NCI-H1436 treated with DMSO at 0.1 percent for 48 hours (cell line): ENCODE measurements at regions not wholly inside any gene's neighbourhood (a gene's known extent, or its start where the extent isn't known, plus 50 kb on each side); places are given as distances from the start of the nearest gene placed in this dataset.

Experiments
- DNase-seq: peaks from one replicate; lab custom pipeline; 2025; lab: John Stamatoyannopoulos, UW

DNA sequence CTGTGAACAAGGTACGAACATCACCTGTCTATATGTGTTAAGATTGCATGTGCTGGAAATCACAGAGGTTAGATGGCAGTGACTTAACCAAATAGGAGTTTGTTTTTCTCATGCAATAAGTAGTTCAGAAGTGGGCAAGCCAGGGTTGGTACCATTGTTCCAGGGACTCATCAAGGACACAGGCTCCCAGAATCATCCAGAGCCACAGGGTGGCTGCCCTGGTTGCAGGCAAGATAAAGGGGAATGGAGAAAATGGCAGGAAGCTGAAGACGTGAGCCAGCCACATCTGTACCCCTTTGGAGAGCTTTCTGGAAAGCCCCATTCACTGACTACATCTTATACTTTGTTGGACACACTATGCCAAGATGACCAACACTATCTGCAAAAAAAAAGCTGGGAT lies 126.0 kb upstream of the IL12B start:
- DNase-seq = no peak

DNA sequence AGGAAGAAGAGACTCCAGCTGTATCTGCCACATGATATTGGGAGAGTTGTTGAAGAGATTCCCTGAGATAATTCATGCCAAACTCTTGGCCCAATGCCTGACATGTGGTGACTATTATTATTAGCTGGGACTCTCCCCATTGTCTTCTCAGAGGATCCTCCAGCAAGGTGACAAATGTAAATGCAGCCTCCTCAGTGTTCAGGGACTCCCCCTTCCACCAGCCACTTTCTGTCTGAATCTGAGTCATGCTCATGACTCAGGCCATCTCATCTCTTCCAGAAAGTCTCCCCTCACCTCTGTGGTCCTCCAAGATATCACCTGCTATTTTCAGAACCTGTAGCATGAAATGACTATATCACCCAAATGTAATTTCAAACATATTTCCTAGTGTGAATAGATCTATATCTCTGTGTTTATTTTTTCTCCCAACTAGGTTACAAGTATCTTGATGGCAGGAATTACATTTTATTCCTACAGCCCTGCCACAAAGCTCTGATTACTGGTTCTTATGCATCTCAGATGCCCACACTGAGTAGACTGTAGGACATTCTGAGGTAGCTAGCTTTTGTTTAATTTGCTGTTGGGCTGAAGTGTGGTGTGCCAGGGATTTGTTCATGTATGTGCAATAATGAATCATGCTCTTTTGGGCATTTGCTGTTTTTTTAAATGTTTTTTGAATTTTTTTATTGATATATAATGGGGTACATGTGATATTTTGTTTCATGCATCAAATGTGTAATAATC lies 126.6 kb upstream of the IL12B start:
- no peak for DNase-seq

DNA sequence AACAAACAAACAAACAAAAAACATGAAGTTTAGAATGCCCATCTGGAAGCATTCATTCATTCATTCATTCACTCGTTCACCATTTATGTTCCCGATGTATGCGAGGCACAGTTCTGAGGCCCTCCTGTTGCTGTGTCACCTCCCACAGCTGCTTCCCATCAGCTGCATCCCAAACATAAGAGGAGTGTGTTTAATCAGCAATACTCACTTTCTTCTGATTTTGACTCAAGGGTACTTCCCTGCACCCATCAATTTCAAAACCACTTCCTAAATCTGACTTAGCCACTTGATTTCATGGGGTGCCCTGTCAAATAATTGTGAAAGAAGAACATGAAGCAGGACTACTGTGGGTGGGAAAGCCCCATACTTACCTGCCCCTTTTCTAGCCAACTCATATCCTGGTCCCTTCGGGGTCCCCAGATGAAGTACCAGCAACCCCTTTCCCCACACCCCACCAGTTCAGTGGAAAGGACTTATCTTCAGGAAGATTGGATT lies 128.0 kb upstream of the IL12B start:
- no peak for DNase-seq

DNA sequence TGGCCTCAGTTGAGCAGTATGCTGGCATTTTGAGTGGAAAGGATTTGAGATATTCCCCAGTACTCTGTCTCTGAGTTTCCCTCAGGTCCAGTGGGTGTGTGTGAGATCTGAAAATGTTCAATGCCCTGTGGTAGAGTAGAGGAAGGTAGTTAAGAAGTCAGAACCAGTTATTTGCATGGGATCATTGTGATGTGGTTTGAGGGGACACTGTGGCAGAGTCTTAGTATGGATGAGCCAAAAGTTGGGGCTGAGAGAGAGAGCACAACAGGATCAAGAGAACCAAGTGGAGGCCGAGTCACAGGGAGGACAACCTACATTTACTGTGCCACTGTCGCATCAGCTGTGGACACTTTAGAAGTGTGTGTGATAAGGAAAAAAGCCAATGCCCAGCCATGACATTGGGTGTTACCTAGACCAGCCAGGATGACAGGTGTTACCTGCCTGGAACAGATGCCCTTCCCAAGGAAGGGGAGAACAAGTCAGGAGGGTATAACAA lies 128.9 kb upstream of the IL12B start:
- no peak for DNase-seq

DNA sequence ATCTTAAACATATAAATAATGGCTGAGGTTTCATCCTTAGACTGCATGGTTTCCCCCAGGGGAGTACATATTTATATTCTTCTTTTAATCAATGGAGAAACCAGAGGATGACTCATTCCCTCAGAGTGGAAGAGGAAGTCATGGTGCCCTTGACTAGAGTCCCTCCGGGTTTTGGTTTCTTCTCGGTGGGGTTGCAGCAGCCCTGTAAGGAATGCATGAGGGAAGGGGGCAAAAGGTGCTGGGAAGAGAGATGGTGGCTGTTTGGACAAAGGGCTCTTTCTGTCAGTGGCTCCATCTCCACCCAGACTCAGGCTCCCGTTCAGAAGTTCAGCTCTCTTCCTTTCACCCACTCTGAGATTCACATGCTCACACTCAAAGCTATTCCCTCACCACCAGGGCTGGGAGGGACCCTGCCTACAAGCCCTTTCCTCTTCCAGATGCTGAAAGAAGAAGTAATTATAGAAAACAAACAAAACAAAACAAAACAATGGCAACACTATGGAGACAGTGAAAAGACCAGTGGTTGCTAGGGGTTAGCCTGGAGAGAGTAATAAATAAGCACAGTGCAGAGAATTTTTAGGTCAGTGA lies 129.8 kb upstream of the IL12B start:
- DNase-seq = no peak

DNA sequence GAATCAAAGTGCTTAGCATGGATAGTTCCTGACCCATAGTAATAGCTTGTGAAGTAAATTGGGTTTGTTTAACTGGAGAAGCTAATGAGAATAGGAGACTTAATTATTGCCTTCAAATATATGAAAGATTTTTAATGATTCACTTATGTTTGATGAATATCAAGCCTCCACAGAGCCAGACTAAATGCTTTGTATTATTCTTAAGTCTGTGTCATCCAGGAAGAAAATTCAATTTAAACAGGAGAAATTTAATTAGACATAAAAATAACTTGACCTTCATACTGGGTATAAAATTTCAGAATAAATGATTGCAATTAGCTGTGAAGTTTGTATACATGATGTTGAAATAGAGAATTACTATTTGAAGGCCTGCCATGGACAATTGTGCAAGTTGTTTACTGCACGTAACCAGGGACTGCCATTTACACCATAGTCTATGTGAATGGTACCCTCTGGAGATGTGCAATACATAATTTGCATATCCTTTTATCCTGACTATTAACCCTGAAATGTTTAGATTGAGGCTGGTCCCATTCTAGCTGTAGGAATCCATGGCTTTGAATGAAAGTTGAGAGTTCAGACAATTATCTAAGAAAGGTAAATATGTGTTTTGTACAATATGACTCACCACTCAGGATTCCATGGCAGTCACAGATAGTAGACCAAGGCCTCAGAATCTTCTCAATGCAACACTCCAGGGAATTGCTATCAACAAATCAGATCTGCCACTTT lies 133.5 kb upstream of the IL12B start:
- no peak for DNase-seq

DNA sequence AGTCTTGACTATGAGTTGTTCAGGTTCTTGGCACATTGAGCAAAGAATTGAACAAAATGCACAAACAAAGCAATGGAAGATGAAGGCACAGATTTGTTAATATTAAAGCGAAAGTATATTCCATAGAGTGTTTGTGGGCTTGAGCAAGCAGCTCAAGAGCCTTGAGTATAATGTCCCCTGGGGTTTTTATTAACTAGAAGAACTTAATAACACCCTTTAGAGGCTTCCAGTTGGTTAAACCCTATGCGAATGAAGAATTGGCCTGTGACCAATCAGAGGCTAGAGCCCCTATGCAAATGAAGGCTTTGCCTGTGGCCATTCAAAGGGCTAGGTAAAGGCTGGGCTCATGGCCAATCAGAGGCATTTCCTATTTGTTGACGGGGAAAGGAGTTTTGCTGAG lies 135.3 kb upstream of the IL12B start:
- no peak for DNase-seq

DNA sequence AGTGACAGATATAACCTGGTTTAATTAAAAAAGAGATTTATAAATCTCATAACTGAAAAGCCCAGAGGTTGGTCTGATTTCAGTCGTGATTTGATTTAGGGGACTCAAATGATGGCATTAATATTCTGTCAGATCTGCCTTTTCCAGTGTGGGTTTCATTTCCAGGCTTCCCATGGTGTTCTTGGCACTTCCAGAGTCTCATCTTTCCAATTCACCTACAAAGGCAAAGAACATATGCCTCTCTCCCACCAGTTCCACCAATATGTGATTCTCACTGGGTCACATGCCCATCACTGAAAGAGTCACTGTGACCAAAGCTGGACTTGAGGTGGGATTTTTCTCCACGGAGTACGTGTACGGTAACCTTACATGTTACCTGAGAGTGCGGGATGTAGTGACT lies 137.4 kb upstream of the IL12B start:
- DNase-seq = no peak

DNA sequence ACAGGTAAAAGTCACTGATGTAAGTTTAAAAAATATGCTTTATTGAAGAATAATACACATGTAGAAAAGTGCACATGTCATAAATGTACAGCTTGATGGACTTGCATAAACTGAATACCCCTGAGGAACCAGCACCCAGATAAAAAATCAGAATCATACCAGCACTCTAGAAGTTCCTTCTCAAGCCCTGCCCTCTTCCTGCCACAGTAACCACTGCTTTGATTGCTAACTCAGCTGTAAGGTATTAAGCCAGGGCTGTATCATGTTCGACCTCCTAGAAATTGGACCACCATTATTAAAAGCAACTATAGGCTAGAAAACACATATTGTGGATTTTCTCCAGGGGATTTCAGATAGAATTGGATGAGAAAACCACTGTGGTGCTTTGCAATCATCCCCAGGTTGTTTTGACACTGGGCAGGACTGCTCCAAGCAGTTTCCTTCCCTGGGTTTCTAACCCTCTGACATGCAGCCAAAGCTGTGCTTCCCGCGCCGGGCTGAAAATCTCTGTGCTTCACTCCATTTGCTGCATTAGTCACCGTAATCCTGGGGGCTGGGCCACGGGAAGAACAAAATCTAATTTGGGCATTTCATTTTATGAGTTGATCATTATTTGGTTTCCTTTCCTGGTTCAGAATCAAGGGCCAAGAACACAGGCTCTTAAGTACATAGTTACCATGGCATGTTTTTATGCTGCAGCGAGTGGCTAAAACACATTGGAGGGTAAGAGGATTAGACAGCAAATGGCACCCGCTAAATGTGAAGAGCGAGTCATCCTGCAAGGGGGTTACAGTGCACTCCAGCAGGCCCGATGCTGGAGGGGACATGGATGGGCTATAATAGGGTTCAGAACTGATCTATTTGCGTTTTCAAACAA lies 139.4 kb upstream of the IL12B start:
- DNase-seq = peak; percentile 50

DNA sequence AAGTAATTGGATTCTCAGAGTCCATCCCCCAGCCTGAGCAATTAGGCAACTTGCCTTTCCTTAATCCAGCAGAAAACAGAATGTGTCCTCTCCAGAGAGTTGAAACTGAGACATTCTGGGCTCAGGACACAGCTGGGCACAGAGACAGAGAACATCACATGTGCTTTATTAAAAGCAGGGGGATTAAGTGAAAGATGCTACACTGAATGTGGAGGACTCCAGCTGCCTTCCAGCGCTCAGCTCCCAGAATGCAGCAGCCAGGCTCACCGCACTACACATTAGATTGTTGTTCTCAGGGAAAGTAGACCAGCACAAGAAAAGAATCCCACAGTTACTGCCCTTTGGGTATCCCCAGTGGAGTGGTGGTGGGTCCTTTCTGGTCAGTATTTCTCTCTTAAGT lies 141.6 kb upstream of the IL12B start:
- no peak for DNase-seq

DNA sequence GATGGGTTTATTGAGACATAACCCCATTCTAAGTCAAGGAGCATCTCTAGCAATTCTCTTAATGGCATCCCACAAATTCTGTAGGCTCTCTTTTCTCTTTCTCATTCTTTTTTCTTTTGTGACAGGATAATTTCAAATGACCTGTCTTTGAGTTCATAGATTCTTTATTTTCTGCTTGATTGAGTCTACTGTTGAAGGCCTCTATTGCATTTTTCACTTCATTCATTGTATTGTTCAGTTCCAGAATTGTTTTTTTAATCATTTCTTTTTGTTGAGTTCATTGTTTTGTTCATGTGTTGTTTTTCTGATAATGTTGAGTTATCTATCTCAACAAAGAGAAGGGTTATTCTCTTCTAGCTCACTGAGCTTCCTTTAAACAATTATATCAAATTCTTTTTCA lies 144.7 kb upstream of the IL12B start:
- DNase-seq = no peak

DNA sequence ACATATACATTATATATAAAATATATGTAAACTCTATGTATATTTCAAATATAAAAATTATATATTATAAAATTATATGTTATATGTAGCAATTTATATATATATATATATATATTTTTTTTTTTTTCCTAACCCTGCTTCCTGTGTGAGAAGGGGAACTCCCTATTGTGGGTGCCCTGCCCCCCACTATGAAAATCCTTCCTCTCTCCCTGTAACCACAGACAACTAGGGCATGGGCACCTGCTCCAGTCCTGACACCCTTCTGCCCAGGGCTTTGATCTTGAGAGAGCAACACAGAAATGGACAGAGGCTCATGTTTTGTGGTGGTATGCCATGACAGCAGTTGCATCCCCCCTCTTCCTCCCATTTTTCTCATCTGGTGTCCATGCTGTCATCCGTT lies 148.7 kb upstream of the IL12B start:
- DNase-seq = no peak

DNA sequence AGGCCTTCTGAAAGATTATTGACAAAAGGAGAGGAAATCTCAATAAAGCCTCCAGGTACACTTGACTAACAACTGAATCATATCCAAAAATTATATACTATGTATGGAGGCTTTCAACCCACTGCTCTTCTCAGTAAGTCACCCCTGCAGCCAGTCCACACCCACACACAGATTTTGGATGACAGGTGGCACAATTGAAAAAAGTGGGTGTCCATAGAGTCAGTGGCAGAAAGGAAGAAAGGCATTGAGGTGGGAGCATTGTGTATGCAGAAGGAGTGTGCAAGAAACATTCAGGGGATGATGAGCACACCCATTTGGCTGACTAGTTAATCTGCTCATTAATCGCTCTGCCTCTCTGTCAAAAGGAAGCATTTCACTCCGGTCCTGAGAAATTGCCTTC lies 150.6 kb upstream of the IL12B start:
- no peak for DNase-seq

DNA sequence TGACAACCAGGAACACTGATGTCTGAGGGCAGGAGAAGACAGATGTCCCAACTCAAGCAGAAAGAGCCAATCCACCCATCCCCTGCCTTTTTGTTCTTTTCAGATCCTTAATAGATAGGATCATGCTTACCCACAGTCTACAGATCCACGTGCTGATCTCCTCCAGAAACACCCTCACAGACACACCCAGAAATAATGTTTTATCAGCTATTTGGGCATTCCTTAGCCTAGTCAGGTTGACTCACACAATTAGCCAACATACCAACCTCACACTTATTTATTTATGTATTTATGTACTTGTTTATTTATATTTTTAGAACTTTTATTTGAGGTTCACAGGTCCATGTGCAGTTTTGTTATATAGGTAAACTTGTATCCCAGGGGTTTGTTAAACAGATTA lies 151.5 kb upstream of the IL12B start:
- DNase-seq = no peak

DNA sequence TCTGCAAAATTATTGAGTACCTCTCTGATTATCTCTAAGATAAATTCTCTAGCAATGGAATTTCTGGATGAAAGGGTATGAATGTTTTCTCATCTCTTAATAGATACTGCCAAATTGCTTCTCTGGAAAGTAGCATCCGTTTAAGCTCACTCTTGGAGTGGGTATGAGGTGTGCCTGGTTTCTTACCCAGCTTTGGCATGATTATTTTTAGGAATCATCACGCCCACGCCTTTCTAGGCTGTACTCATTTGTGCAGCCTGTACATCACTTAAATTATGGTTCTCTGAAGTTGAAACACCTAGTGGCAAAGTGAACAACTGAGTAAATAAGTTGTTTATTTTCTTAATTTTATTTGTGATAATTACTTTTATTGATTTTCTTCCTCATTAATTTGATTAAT lies 156.5 kb upstream of the IL12B start:
- no peak for DNase-seq

DNA sequence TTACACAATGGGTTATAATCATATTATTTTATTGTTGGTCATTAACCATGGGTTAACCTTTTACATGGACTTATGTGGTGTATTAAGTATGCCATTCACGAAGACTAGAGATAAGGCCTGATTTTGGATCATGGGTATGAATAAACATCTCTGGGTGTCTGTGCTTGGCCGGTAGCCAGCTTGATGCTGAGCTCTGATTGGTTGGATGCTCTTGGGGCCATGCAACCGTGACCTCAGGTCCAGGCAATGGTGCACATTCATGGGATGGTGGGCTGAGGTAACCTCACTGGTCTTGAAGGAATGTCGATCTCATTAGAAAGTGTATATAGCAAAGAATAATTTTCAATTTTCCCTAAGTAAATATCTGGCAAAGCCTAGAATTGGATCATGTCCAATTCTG lies 158.2 kb upstream of the IL12B start:
- DNase-seq = no peak

DNA sequence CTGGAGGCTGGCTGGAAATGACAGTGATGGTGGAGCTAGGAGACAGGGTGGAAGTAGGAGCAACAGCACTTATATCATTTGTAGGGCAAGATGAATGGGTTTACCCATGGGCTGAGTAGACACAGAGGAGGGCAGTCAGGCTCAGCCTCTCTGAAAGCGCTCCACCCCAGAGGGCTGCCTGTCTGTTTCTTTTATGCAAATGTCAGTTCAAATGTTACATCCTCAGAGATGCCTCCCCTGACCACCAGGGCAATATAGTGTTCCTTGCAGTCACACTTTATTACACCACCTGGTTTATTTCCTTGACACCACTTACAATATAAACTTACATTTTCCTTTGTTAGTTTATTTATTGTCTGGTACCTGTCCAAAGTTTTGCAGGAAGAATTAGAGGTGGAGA lies 159.5 kb upstream of the IL12B start:
- DNase-seq = no peak

DNA sequence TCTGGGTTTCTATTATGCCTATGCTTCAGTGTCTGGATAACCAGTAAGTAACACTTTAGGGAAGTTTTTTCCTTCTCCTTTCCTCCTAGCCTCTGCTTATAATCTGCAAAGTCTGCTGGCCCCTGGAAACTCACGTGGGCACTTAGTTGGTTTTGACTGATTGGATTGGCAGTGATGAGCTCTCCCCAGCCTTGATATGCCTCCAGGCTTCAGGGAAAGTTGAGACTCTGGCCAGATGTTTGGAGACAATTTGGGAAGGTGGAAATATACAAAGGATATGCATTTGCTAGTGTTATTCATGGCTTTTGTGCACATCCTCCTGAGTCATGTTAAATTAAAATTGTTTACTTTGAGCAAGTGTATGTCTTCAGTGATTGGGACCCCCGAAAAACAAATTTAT lies 160.2 kb upstream of the IL12B start:
- no peak for DNase-seq

DNA sequence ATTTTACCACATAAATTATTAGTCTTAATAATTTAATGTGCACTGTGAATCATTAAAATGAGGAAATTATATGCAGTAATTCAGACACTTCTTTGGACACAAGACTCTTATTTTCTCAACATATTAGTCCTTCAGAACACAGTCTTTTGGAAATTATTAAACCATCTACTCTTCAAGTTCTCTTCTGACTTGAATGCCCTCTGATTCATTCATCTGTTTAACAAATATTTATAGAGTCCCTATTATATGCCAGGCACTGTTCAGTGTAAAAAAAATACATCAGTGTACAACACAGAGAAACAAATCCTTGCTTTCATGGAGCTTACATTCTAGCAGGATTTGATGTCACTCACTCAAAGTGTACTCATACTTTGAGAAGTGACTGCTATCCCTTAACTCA lies 163.4 kb upstream of the IL12B start:
- DNase-seq = no peak

DNA sequence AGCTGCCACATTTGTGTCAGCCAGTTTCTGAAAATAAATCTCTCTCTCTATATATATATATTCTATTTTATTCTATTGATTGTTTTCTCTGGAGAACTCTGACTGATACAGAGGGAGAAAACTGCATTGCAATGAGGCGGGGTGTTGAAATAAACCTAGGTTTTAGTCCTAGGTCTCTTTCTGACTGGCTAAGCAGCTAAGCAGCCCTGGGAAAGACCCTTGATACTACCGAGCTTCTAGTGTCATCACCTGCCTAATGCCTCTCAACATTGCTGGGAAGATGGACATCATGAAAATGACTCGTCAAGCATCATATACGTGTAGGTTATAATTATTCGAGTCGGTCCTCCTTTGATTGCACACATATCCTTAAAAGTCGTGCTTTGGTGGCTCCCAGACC lies 166.5 kb upstream of the IL12B start:
- DNase-seq = no peak

DNA sequence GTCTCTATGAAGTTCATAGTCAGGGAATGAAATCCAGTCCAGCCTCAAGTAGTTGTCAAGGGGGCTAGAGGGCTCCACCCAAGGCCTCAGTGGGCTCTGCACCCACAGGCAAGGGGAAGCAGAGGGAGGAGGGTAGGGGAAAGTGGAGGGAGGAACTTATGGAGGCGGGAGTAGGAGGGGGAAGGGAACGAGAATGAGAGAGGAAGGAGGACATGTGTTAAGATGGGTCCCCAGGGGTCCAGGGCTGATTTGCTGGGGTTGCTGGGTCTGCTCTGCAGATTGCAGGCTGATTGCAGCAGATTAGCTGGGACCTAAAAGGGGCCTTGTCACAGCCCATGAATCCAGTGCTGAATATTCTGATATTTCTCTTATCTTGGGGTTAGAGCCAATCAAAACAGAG lies 166.9 kb upstream of the IL12B start:
- DNase-seq = no peak

DNA sequence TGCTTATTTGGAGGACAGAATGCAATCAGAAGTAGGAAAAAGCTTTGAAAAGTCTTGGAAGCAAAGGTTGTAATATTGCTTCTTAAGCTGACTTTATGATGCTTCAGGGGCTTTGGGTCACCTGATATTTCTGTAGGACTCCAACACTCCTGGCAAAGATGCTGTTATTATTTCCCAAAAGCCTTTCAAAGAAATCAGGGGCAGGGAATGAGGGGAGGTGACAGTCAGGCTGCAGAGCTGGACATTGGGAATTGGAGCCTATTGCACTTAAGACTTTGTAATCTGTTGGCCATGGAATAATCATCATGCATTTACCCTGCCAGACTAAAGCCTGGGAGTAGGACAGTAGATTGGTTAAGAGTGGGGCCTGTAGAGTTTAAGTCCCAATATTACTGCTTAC lies 168.3 kb upstream of the IL12B start:
- DNase-seq = no peak
